Right ventricle myocardium superior (tissue), 1 donor: ENCODE measurements at regions not wholly inside any gene's neighbourhood (a gene's known extent, or its start where the extent isn't known, plus 50 kb on each side); places are given as distances from the start of the nearest gene placed in this dataset.

ENCODE experiments used
- ATAC-seq: fragments of 200-7000 bp; cut with Tn5 transposase; one replicate; pipeline ENCODE4 v1.9.1; 2020; ENCODE audit warnings: mild to moderate bottlenecking; ENCODE audit not compliant: poor library complexity
- DNase-seq: peaks from one replicate; pipeline ENCODE4 v3.0.0-alpha.2; 2020
- intact Hi-C: fragments of 100-400 bp; cut with DNase I; formaldehyde crosslinking; loops from one replicate; pipeline ENCODE4 v1.11.2; 2022
- donor health status: DM: no; HTN: yes; CAD: no; lungs with severe emphysema.

DNA sequence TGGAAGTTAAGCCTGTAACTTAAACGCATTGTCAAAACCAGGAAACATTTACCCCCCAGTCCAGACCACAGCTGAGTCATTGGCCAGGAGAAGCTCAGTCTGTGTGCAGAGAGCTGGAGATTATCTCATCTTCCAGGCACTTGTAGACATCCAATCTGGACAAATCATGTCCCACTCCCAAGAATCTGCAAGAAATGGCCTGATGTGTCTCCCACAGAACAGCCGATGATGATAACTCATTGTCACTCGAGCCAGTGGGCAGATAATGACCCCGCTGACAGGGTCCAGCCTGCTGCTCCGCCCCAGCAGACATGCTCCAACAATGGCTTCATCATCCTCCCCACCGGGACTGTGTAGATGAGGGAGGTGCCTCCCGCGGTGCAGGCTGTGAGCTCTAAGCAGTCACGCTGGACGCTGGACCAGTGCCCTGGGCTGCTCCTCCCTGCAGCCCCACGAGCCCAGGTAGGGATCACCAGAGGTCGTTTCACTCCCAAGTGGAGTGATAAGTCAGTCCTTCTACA is 322.5 kb downstream of the C16orf95 start:
- peak; percentile 58 for DNase-seq
- intact Hi-C loops, result no loop called here
- ATAC-seq, result peak; percentile 69

DNA sequence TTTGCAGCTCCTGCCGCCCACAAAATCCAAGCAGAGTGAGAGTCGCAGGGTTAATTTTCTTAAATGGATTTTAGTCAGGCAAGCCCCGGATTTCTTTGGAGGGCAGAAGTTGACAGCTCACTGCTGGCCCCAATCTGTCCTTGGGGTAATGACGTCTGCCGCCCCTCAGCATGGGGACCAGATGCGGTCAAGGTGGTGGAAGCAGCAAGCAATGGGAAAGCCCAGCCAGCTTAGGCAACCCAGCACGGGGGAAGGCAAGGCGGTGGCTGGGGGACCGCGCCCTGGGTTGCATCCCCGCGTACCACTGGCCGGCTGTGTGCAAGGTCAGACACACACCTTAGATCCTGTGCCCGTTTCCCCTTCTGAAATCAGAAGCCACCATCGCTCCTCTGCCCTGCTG is 321.7 kb downstream of the C16orf95 start:
- DNase-seq, result no peak
- intact Hi-C loops, result no loop called here
- ATAC-seq, result peak; percentile 32

DNA sequence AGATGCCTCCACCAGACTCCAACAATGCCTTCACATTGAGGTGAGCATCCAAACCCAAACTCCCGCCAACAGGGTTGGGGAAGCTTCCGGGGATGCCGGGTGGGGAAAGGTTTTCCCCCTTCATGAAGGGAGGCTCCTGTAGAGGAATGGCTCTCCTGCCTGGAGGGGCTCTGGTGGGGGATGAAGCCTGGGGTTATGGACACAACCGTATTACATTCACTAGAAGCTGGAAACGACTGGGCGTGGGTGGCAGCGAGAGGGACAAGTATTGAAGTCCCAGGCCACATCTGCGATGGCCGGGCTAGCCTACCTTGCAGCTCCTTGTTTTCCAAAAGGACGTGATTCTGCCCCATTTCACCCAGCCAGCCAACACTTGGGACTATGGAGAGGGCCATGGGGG is 321.1 kb downstream of the C16orf95 start:
- intact Hi-C loops, result no loop called here
- ATAC-seq, result no peak
- DNase-seq, result no peak

DNA sequence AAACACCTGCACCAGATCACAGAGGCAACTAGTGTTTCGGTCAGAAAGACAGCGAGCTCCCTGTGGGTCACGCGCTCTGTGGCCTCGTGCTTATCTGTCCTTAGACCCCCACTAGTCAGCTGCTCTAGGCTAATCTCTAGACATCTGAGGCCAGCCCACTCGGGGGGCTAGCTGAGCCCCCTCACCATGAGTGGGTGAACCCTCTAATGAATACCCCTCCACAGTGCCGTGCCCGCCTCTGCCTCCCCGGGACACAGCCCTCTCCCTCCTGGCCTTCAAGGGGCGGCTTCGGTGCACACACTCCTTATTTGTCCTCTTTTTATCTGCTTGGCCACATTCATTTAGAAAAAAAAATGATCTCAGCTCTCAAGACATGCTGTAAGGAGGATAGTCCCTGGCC is 320.1 kb downstream of the C16orf95 start:
- intact Hi-C loops, result no loop called here
- ATAC-seq, result no peak
- DNase-seq, result no peak

DNA sequence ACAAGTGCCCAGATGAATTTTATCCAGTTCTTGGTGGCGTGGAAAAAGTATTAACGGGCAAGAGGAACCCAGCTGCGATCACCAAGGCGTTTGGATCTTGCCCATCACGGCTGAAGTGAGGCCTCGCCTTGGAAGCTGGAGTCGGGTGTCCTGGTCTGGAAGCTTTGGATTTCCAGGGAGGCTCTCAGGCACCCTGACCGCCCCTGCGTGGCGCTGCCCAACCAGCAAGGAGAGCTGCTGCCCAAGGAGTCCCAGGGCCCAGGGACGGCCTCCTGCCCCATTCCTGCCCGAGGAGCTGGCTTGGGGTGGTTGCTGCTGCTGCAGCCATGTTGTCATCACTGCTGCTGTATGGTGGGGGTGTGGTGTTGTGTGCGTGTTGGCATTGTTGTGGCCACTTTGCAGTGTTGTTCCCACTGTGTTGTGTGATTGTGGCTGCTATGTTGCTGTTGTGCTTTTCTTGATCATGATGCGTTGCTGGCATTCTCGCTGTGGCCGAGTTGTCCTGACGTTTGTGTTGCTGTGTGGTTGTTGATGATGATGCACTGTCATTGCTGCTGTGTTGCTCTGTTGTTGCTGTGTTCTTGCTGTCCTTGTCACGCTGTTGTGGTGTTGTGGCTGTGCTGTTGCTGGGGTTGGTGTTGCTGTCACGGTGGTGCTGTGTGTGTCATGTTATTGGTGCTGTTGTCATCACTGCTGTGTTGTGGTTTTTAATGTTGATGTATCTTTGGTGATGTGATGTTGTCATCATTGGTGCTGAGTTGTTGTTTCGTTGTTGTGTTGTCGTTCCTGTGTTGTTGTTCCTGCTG is 318.8 kb downstream of the C16orf95 start:
- no peak for DNase-seq
- ATAC-seq, result no peak
- intact Hi-C loops, result no loop called here

DNA sequence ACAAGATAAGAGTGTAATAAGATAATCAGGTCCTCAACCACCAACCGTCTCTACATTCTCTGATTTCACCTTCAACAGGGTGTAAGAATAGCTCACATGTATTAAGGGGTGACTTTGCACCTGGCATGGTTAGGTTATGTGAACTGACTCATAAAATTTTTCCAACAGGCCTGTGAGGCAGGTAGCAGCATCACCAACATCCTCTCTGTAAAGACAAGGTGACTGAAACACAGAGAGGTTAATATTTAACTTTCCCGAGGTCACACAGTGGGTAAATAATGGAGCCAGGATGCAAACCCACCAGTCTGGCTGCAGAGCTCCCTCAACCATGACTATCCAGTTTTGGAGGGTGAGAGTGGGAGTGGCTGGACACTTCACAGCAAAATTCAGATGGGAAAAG is 317.2 kb downstream of the C16orf95 start:
- no peak for ATAC-seq
- no peak for DNase-seq
- intact Hi-C loops, result no loop called here

DNA sequence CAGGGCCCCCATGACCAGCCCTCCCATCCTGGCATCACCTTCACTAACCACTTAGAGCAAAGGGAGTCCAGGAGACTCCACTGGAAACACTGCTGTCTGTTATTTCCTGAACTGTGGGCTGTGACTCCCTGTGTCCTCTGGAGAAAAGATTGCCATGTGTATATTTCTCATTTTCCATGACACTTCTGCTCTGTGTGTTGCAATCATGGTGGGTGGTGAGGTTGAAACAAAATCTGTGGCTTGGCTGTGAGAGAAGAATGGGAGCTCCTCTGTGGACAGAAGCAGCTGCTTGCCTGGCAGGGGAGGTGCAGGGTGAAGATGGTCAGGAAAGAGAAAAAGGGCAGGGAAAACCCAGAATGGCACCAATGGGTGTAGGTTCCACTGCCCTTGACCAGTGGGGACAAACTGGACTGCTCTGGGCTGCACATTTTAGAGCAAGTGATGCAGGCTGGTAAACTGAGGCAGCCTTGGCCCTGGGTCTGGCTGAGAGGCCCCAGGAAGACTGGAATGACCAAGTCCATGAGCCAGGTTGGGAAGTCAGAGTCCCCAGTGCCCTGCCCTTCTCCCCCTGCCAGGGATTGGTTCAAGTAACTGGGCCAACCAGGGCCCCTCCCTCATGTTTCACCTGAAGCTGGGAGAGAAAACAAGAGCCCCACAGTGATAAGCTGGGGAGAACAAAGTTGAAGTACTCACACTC is 314.3 kb downstream of the C16orf95 start:
- no peak for DNase-seq
- intact Hi-C loops, result no loop called here
- ATAC-seq, result no peak

DNA sequence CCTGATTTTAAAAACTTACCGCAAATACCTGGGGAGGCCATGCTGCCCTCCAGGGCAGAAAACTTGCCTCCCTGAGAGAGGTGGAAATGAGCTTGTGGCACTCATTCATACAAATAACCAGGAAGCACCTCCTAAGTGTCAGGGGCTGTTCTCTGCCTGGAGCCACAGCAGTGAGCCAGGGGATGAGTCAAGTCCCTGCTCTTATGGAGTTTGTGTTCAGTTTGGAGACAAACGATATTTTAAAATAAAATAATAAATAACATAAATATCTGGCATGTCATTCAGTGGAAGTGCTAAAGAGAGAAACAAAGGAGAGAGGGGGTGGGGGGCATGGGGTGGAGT is 313.8 kb downstream of the C16orf95 start:
- DNase-seq (no peak), ATAC-seq (no peak)
- intact Hi-C loops, result no loop called here

DNA sequence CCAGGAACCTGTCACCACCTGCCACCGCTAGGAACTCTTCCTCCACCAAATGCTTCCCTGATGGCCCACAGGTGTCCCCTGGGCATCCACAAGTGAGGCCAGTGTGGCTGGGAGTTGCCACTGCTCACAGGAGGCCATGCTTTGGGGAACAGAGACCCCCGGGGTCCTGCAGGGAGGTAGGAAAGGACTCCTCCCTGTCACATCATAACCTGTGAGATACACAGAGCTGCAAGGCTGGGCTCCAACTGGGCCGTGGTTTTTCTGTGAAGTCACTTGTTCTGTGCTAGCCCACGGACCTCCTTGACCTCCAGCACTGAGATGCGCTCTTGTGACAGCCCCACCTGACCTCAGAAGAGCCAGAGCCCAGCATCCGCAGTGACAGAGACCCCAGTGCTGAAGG is 311.2 kb downstream of the C16orf95 start:
- intact Hi-C loops, result no loop called here
- ATAC-seq (no peak), DNase-seq (no peak)

DNA sequence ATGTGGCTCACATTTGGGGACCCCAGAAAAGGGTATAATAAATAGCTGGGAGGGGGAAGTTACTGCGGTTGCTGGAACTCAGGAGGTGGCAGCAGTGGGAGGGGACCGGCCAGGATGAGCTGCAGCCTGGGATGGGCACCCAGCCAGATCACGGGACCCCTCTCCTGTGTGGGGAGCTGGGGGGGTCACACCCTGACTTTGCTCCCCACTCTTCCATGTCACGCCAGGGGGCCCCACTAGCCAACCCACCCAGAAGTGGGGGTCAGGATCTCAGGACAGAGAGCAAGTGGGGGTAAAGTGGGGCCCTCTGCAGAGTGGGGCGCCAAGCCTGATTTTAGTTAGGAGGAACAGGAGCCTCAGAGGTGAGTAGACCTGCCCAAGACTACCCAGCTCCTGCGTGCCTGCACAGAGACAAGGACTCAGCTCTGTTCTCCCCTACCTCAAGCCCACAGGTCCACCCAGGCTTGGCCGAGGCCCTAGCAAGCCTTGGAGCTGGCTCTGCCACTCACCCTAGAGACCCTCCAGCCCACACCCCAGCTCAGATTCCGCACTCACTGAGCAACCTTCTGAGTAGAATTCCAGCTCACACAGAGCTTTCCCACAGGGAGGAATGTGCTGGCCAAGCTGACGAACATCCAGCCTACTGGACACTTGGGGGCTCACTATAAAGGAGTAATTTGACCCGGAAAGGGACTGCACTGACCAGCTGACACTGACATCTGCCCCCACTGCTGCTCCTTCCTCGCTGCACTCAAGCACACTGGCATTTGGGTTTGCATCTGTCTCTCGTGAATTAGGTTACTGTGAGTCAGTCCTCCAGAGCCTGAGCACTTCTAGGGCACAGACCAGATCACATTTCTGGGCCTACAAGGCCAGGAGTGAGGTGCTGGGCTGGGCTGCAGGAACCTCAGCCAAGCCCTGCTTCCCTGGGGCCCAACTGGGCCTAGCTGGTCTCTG is 310.1 kb downstream of the C16orf95 start:
- DNase-seq, result no peak
- no peak for ATAC-seq
- intact Hi-C loops, result no loop called here

DNA sequence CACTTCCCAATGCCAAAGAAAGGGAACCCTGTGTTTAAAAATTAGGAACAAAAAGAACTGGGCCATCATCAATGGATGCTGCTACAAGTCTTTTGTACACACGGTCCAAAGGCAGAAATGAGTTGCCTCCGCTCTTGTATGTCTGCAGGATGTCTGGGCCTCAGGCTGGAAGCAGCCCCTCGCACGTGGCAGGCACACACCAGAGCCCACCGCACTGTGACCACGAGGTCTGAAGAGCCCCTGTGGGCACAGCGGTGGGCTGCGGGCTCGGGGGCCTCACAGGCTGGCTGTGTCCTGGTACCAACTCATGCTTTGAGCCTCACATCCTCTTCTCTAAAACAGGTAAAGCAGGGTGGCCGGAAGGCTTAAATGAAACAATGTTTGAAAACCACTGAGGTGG is 309.3 kb downstream of the C16orf95 start:
- intact Hi-C loops, result no loop called here
- no peak for ATAC-seq

DNA sequence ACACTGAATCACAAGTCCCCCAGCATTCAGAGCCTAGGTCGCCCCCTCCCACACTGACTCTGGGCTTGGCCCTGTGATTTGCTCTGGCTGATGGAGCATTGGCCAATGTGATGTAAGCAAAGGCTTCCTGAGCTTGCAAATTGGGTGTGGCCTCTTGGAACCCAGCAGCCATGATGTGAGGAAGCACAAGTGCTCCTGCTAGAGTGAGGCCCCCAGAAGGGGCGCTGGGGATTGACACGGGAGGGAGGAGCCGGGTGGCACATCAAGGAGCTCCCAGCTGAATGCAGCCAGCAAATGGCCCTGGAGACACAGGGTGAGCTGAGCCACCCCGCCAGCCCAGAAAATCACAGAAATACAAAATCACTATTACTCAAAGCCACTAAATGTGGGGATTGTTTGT is 308.5 kb downstream of the C16orf95 start:
- no peak for ATAC-seq
- no peak for DNase-seq
- intact Hi-C loops, result no loop called here

More for the DNA sequence above, 309.3 kb downstream of the C16orf95 start:
- DNase-seq, result no peak

DNA sequence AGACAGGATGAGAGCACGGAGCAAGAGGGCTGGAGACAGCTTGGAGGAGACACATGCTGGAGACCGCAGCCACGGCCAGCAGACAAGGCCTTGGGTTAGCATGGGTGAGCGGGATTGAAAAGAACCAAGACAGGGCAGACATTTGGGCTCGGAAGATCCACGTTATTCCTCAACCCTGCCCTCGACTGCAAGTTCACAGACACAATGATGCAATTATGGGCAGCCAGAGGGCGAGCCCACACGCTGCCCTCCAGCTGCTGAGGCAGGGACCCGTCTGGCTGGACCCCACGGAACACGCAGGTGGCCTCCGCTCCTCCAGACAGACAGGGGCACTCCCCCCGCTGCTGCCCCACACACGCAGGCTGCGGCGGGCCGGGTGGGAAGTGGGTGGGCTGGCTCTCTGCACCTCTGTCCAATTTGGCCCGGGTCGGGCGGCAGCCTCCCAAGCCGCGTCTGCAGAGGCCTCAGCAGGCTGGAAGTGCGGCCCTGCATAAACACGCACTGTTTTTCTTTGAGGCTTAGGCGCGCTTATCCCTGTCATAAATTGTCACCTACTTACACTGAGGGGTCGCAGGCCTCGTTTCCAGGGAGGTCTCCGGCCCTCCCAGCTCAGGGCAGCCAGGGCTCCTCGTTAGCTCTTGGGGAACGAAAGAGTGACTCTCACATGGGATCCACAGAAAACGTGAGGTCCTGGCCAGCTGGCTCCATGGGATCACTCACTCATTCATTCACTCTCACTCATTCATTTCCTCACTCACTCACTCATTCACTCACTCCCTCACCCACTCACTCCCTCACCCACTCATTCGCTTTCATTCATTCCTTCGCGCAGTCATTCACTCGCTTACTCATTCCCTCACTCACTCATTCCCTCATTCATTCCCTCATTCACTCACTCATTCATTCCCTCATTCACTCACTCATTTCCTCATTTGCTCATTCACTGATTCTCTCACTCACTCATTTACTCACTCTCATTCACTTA is 303.9 kb downstream of the C16orf95 start:
- peak; percentile 53 for DNase-seq
- intact Hi-C loops, result no loop called here
- ATAC-seq, result peak; percentile 38

DNA sequence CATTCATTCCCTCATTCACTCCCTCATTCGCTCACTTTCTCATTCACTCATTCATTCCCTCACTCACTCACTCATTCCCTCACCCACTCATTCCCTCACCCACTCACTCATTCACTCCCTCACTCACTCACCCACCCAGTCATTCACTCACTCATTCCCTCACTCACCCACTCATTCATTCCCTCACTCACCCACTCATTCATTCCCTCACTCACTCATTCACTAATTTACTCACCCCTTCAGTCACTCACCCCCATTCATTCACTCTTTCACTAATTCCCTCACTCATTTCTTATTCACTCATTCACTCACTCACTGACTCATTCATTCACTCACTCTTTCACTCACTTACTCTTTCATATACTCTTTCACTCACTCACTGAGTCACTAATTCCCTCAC is 303.1 kb downstream of the C16orf95 start:
- ATAC-seq, result no peak
- intact Hi-C loops, result no loop called here
- DNase-seq, result no peak

DNA sequence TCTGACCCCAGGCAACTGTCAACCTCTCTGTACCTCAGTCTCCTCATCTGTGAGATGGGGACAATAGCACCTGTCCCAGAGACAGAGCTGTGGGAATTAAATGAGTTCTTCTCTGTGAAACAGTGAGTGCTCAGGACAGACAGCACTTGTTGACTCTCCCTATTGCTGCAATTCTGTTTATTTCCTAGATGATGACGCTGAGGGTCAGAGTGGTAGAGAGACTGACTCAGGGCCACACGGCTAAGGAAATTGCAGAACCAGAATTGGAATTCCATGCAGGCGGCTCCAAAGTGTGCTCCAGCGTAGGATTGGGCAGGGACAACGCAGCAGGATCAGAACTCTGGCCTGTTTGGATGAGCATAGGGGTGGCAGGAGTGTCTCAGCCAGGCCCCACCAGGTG is 302.2 kb downstream of the C16orf95 start:
- DNase-seq, result no peak
- intact Hi-C loops, result no loop called here
- no peak for ATAC-seq

DNA sequence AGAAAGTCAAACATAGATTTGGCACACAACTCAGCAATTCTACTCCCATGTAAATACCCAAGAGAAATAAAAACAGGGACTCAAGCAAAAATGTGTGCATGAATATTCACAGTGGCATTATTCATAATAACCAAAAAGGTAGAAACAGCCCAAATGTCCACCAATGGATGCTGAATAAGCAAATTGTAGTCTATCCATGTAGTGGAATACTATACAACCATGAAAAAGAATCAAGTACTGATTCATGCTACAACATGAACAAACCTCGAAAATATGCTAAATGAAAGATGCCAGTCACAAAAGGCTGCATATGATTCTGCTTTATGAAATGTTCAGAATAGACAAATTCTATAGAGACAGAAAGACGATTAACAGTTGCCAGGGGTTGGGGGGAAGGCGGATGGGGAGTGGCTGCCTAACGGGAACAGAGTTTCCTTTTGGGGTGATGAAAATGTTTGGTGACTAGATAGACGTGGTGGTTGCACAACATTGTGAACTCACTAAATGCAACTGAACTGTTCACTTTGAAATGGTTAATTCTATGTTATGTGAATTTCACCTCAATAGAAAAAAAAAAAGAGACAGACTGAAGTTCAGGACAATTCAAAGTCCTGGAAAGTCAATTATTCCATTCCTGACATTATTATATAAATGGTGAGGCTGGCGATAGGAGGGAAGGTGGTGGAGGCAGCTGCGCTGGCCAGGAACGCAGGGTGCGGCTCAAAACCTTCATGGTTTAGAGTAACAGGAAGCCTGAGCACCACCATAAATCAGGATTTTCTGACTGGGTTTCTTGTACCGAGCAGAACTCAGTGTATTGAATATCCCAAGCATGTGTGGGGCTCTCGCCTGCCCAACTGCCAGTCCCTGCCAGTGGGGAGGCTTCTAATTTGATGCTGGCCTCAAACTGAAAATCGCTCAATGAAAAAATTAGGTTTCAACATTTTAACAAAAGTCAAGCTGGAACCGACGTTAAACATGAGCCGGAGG is 300.9 kb downstream of the C16orf95 start:
- DNase-seq (no peak), ATAC-seq (no peak)
- intact Hi-C loops, result no loop called here

DNA sequence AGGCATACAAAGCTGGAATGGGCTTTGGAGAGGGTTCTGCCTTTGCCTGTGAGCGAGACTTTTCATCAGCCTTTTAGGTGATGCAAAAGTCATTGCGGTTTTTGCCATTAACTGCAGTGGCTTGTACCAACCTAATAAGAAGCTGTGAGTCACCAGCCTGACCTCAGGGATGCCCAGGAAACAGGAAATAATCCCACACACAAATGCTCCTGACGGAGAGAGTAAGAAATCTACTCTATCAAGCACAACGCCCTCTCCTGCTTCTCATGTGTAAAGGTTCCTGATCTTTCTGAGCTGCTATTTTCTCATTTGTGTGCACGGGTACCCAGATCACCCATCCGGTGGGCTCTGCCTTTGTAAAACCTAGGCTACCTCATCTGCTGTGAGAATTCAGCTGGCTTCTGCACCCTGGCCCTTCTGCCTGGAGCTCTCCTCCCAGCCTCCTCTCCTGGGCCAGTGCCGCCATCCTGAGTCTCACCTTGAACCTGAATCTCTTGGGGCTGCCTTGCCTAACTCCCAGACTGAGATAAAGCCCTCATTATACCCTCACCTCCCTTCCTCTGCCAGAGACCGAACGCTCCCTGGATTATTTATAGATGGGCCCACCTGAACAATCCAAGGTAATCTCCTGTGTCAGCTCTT is 299.7 kb downstream of the C16orf95 start:
- DNase-seq (no peak), ATAC-seq (no peak)
- intact Hi-C loops, result no loop called here
